Caco-2 (cell line): ENCODE measurements at regions not wholly inside any gene's neighbourhood (a gene's known extent, or its start where the extent isn't known, plus 50 kb on each side); places are given as distances from the start of the nearest gene placed in this dataset.

Experiments
- BruUV-seq: library from RNA; stranded (reverse); fragments of 400-500 nt; replicated peaks from 2 replicates; lab custom pipeline; 2021; lab: Mats Ljungman, UMichigan
- CTCF ChIA-PET: fragments of 300-600 bp; sonication (Branson Sonifier 250); formaldehyde crosslinking; loops from one replicate; lab custom pipeline; 2022; ENCODE audit warnings: antibody characterized with exemption; lab: Charles Lee
- POLR2A ChIA-PET: fragments of 300-600 bp; sonication (Branson Sonifier 250); formaldehyde crosslinking; loops from one replicate; lab custom pipeline; 2022; ENCODE audit warnings: antibody characterized with exemption; lab: Charles Lee
- DNase-seq, 2 experiments: peaks; one replicate each; pipeline versions ENCODE4 v3.0.0 to v3.0.0-alpha.2; 2020 to 2022
- H3K27me3 ChIP-seq: replicated peaks from 2 replicates; pipeline ENCODE4 v1.6.0; 2011; ENCODE audit warnings: low read length; ENCODE audit not compliant: control insufficient read depth, insufficient read depth
- H3K36me3 ChIP-seq: 2 replicates; pipeline ENCODE4 v1.5.1; 2011; ENCODE audit warnings: low read length; ENCODE audit not compliant: control insufficient read depth, insufficient read depth
- H3K4me1 ChIP-seq: fragments of 250-450 bp; sonication (Bioruptor Pico); 2 replicates; pipeline ENCODE4 v1.5.1; 2020; ENCODE audit warnings: mild to moderate bottlenecking
- H3K4me3 ChIP-seq: 2 replicates; pipeline ENCODE4 v1.5.1; 2011; ENCODE audit warnings: low read depth, mild to moderate bottlenecking, control low read depth, low read length
- H3K9me3 ChIP-seq: fragments of 250-450 bp; sonication (Bioruptor Pico); 2 replicates; pipeline ENCODE4 v1.5.1; 2020; ENCODE audit warnings: mild to moderate bottlenecking, moderate library complexity
- H3K27ac Mint-ChIP-seq: one replicate; pipeline ENCODE4 v1.8.0; 2022; ENCODE audit warnings: mixed read lengths; ENCODE audit not compliant: unreplicated experiment
- H3K27me3 Mint-ChIP-seq: one replicate; pipeline ENCODE4 v1.8.0; 2022; ENCODE audit warnings: mixed read lengths; ENCODE audit not compliant: insufficient read depth, unreplicated experiment
- H3K36me3 Mint-ChIP-seq: one replicate; pipeline ENCODE4 v1.8.0; 2022; ENCODE audit warnings: mild to moderate bottlenecking, mixed read lengths; ENCODE audit not compliant: insufficient read depth, unreplicated experiment
- H3K4me1 Mint-ChIP-seq: one replicate; pipeline ENCODE4 v1.8.0; 2022; ENCODE audit warnings: low read depth, mixed read lengths; ENCODE audit not compliant: unreplicated experiment
- H3K4me3 Mint-ChIP-seq: one replicate; pipeline ENCODE4 v1.8.0; 2022; ENCODE audit warnings: mild to moderate bottlenecking, moderate library complexity, mixed read lengths; ENCODE audit not compliant: unreplicated experiment
- H3K9me3 Mint-ChIP-seq: one replicate; pipeline ENCODE4 v1.8.0; 2022; ENCODE audit warnings: mixed read lengths; ENCODE audit not compliant: unreplicated experiment
- intact Hi-C: fragments of 100-400 bp; cut with micrococcal nuclease; formaldehyde crosslinking; loops from one replicate; pipeline ENCODE4 v1.10.0; 2022; ENCODE audit not compliant: unreplicated experiment
- TF ChIP-seq, protein P1 (sequence below), 2 experiments: fragments of 200-600 bp in 1 of 2; IDR thresholded peaks; 1 replicate in 1 of 2; 2 replicates in 1 of 2; pipeline versions ENCODE4 v1.5.1 to v1.8.0; 2011 to 2022; ENCODE audit warnings: antibody characterized with exemption in 1 of 2, control low read depth in 1 of 2, inconsistent platforms in 1 of 2, low read depth in 1 of 2, low read length in 1 of 2, mild to moderate bottlenecking in 1 of 2, moderate library complexity in 1 of 2; ENCODE audit not compliant: insufficient read depth in 1 of 2, severe bottlenecking in 1 of 2, unreplicated experiment in 1 of 2

DNA sequence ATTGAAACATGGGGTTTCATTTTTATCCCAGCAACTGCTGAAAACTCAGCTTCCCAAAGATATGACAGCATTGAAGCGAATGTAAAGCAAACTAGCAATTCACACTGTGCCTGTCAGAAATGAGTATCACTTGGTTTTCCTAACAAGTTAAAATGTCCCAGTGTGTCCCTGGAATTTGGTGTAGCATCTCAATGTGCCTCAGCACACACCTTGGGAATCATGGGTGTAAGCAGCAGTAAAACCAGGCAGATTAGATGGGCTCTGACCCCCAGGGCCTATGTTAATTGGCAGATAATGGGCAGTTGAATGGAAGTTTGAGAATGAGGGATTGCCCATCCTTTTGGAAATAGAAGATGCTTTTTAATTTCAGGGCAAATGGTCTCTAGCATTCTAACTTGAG lies 784.9 kb upstream of the LRRC4C start:
- no peak overlapping the region for H3K4me3 Mint-ChIP-seq
- no peaks in the 10 kb centered on the region for H3K27me3 ChIP-seq
- ChIA-PET POLR2A (no interaction called here), CTCF (no interaction called here)
- H3K36me3 ChIP-seq: no peaks in the 10 kb centered on the region
- no peaks in the 10 kb centered on the region for H3K9me3 Mint-ChIP-seq
- no TSS peak for BruUV-seq
- no peaks in the 10 kb centered on the region for H3K4me1 Mint-ChIP-seq
- TF ChIP-seq, protein P1, sequence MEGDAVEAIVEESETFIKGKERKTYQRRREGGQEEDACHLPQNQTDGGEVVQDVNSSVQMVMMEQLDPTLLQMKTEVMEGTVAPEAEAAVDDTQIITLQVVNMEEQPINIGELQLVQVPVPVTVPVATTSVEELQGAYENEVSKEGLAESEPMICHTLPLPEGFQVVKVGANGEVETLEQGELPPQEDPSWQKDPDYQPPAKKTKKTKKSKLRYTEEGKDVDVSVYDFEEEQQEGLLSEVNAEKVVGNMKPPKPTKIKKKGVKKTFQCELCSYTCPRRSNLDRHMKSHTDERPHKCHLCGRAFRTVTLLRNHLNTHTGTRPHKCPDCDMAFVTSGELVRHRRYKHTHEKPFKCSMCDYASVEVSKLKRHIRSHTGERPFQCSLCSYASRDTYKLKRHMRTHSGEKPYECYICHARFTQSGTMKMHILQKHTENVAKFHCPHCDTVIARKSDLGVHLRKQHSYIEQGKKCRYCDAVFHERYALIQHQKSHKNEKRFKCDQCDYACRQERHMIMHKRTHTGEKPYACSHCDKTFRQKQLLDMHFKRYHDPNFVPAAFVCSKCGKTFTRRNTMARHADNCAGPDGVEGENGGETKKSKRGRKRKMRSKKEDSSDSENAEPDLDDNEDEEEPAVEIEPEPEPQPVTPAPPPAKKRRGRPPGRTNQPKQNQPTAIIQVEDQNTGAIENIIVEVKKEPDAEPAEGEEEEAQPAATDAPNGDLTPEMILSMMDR (IDR thresholded peaks at IDR 0.05; ENCODE audit: insufficient read depth in 1 of 2, low read depth in 1 of 2, low read length in 1 of 2, severe bottlenecking in 1 of 2, unreplicated experiment in 1 of 2): no peak
- DNase-seq: no peak
- intact Hi-C loops: no loop called here
- H3K4me3 ChIP-seq: no peak overlapping the region
- H3K36me3 Mint-ChIP-seq: no peaks in the 10 kb centered on the region
- H3K27ac Mint-ChIP-seq: no peak overlapping the region
- no peaks in the 10 kb centered on the region for H3K9me3 ChIP-seq
- H3K4me1 ChIP-seq: no peaks in the 10 kb centered on the region
- H3K27me3 Mint-ChIP-seq: peaks cover 2% of the 10 kb centered on the region

DNA sequence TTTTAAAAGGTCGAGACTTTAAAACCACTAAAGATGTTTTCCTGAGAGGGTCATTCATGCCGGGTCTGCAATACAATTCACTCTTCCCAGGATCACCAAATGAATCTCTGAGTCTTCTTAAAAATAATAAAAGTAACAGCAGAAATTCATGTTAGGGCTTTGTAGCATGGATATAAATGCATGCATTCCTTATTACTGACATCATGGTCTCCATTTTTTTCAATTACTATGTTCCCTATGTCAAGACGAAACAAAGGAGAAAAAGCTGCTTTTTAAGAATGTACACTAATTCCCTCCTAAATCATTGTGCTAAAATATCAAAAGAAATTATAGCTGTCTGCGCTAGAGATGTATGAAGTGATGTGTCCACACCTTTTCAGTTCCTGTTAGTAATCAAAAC lies 789.9 kb upstream of the LRRC4C start:
- Mint-ChIP-seq H3K4me3 (no peak overlapping the region), H3K27me3 (no peaks in the 10 kb centered on the region), H3K9me3 (no peaks in the 10 kb centered on the region), H3K36me3 (no peaks in the 10 kb centered on the region), H3K27ac (no peak overlapping the region), H3K4me1 (no peaks in the 10 kb centered on the region)
- DNase-seq: no peak
- TF ChIP-seq, protein P1 (IDR thresholded peaks at IDR 0.05; ENCODE audit: insufficient read depth in 1 of 2, low read depth in 1 of 2, low read length in 1 of 2, severe bottlenecking in 1 of 2, unreplicated experiment in 1 of 2): no peak
- intact Hi-C loops: no loop called here
- no peaks in the 10 kb centered on the region for H3K4me1 ChIP-seq
- no peaks in the 10 kb centered on the region for H3K36me3 ChIP-seq
- H3K9me3 ChIP-seq: no peaks in the 10 kb centered on the region
- POLR2A ChIA-PET: no interaction called here
- H3K4me3 ChIP-seq: no peak overlapping the region
- no peaks in the 10 kb centered on the region for H3K27me3 ChIP-seq
- no TSS peak for BruUV-seq
- CTCF ChIA-PET: no interaction called here

DNA sequence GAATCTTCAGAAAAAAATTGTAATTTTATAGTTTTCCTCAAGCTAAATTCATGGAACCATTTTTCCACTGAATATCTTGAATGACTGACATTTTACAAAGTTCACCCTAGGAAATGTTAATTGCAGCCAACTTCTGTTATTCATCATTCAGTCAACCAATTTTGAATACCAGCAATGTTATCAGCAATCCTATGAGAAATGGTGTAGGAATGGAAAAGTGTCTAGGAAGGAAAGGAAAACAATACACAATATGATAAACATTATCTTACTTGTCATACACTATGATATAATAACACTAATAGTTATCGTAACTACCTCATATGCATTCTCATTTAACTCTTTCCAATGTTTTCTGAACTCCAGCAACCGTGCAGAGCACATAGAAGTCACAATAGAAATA lies 790.5 kb upstream of the LRRC4C start:
- no peaks in the 10 kb centered on the region for H3K27me3 ChIP-seq
- intact Hi-C loops: no loop called here
- Mint-ChIP-seq H3K27me3 (no peaks in the 10 kb centered on the region), H3K36me3 (no peaks in the 10 kb centered on the region), H3K4me1 (no peaks in the 10 kb centered on the region), H3K9me3 (no peaks in the 10 kb centered on the region), H3K4me3 (no peak overlapping the region), H3K27ac (no peak overlapping the region)
- H3K36me3 ChIP-seq: no peaks in the 10 kb centered on the region
- TF ChIP-seq, protein P1 (IDR thresholded peaks at IDR 0.05; ENCODE audit: insufficient read depth in 1 of 2, low read depth in 1 of 2, low read length in 1 of 2, severe bottlenecking in 1 of 2, unreplicated experiment in 1 of 2): no peak
- no peak for DNase-seq
- H3K4me3 ChIP-seq: no peak overlapping the region
- no peaks in the 10 kb centered on the region for H3K4me1 ChIP-seq
- CTCF ChIA-PET: no interaction called here
- BruUV-seq: no TSS peak
- no peaks in the 10 kb centered on the region for H3K9me3 ChIP-seq
- POLR2A ChIA-PET: no interaction called here
